Tibial nerve (tissue), 4 donors: ENCODE measurements at regions not wholly inside any gene's neighbourhood (a gene's known extent, or its start where the extent isn't known, plus 50 kb on each side); places are given as distances from the start of the nearest gene placed in this dataset.

Experiments used
- DNase-seq, 2 donors: peaks; one replicate each; pipeline ENCODE4 v3.0.0-alpha.2; 2019; ENCODE audit warnings: low spot score in 2 of 2
- H3K27ac ChIP-seq, 4 donors: fragments of 200-600 bp; sonication (generic) in 3 of 4; one replicate each; pipeline ENCODE4 v1.5.1; 2017 to 2019; ENCODE audit warnings: mild to moderate bottlenecking in 1 of 4
- H3K27me3 ChIP-seq, 2 donors: fragments of 200-600 bp; sonication (generic) in 1 of 2; one replicate each; pipeline versions ENCODE4 v1.5.1 to v1.6.0; 2017 to 2019
- H3K36me3 ChIP-seq, 3 donors: fragments of 200-600 bp; sonication (generic); one replicate each; pipeline ENCODE4 v1.5.1; 2018 to 2019
- H3K4me1 ChIP-seq, 4 donors: fragments of 200-600 bp; sonication (generic) in 3 of 4; one replicate each; pipeline ENCODE4 v1.5.1; 2017 to 2019
- H3K4me3 ChIP-seq, 4 donors: fragments of 200-600 bp; sonication (generic) in 3 of 4; one replicate each; pipeline ENCODE4 v1.5.1; 2017 to 2019; ENCODE audit warnings: mild to moderate bottlenecking in 1 of 4, moderate library complexity in 1 of 4
- H3K9me3 ChIP-seq, 4 donors: fragments of 200-600 bp; sonication (generic) in 3 of 4; one replicate each; pipeline ENCODE4 v1.5.1; 2017 to 2019
- CTCF ChIP-seq, 5 experiments: fragments of 200-600 bp in 3 of 5; fragments of 450-650 bp in 2 of 5; sonication (generic) in 3 of 5; IDR thresholded peaks; one replicate each; pipeline ENCODE4 v1.5.1; 2016 to 2019; ENCODE audit warnings: antibody characterized with exemption in 5 of 5, mild to moderate bottlenecking in 3 of 5, moderate library complexity in 2 of 5
- EP300 ChIP-seq, 2 donors: sonication (generic); formaldehyde crosslinking; IDR thresholded peaks; one replicate each; pipeline ENCODE4 v1.6.1; 2017; ENCODE audit warnings: antibody characterized with exemption in 2 of 2, mild to moderate bottlenecking in 1 of 2
- POLR2A ChIP-seq, 2 donors: fragments of 450-650 bp; IDR thresholded peaks; one replicate each; pipeline ENCODE4 v1.6.1; 2017; ENCODE audit warnings: antibody characterized with exemption in 2 of 2, mild to moderate bottlenecking in 2 of 2, moderate library complexity in 2 of 2
- WGBS, 2 donors: methylation state at CpG; one replicate each; pipeline ENCODE4 v1.1.5; 2018; 5-methylcytosine and 5-hydroxymethylcytosine counted together

- Histone ChIP-seq H3K36me3 (no peaks in the 10 kb centered on the region), H3K27ac (no peak overlapping the region), H3K27me3 (no peaks in the 10 kb centered on the region), H3K4me3 (no peak overlapping the region), H3K9me3 (no peaks in the 10 kb centered on the region), H3K4me1 (no peaks in the 10 kb centered on the region)
- DNase-seq = no peak
- TF ChIP-seq EP300 (IDR thresholded peaks at IDR 0.05) = no peak
- no peak for TF ChIP-seq CTCF (IDR thresholded peaks at IDR 0.05)
- TF ChIP-seq POLR2A (IDR thresholded peaks at IDR 0.05) = no peak
- WGBS, 2 donors = 87 to 100% methylated on average over 3 of the region's 3 CpGs
Observed at GRCh38 chr3:163671201-163671600, 1407.1 kb downstream of the SI start.

- WGBS, 2 donors = 93 to 96% methylated on average over 2 of the region's 2 CpGs
- no peaks in the 10 kb centered on the region for H3K4me1 ChIP-seq
- no peaks in the 10 kb centered on the region for H3K27me3 ChIP-seq
- H3K36me3 ChIP-seq = no peaks in the 10 kb centered on the region
- H3K9me3 ChIP-seq = no peaks in the 10 kb centered on the region
- H3K27ac ChIP-seq = no peak overlapping the region
- no peak for DNase-seq
- H3K4me3 ChIP-seq = no peak overlapping the region
- no peak for TF ChIP-seq CTCF (IDR thresholded peaks at IDR 0.05)
- TF ChIP-seq POLR2A (IDR thresholded peaks at IDR 0.05) = no peak
Observed at GRCh38 chr3:163664466-163664865, 1413.8 kb downstream of the SI start.

GRCh38 chr3:163657088-163657487, 1421.2 kb downstream of the SI start:
- TF ChIP-seq EP300 (IDR thresholded peaks at IDR 0.05) = no peak
- Histone ChIP-seq H3K4me1 (no peaks in the 10 kb centered on the region), H3K27me3 (no peaks in the 10 kb centered on the region), H3K27ac (no peak overlapping the region), H3K9me3 (no peaks in the 10 kb centered on the region), H3K4me3 (no peak overlapping the region), H3K36me3 (no peaks in the 10 kb centered on the region)
- 90 to 96% methylated on average over 2 of the region's 2 CpGs for WGBS, 2 donors
- no peak for DNase-seq

- no peak overlapping the region for H3K4me3 ChIP-seq
- no peaks in the 10 kb centered on the region for H3K9me3 ChIP-seq
- DNase-seq = no peak
- no peak overlapping the region for H3K27ac ChIP-seq
- H3K4me1 ChIP-seq = no peaks in the 10 kb centered on the region
- TF ChIP-seq EP300 (IDR thresholded peaks at IDR 0.05) (no peak), CTCF (IDR thresholded peaks at IDR 0.05) (no peak), POLR2A (IDR thresholded peaks at IDR 0.05) (no peak)
- H3K36me3 ChIP-seq = no peaks in the 10 kb centered on the region
- no peaks in the 10 kb centered on the region for H3K27me3 ChIP-seq
- WGBS, 2 donors = 93 to 98% methylated on average over 10 to 11 of the region's 11 CpGs
Observed at GRCh38 chr3:163655021-163655420, 1423.3 kb downstream of the SI start.

- no peak for DNase-seq
- 33 to 43% methylated on average over 3 of the region's 3 CpGs for WGBS, 2 donors
Observed at GRCh38 chr3:163644172-163644571, 1434.1 kb downstream of the SI start.

More at GRCh38 chr3:163644172-163644571, 1434.1 kb downstream of the SI start:
- no peak overlapping the region for H3K4me3 ChIP-seq
- H3K36me3 ChIP-seq = no peaks in the 10 kb centered on the region
- no peaks in the 10 kb centered on the region for H3K27me3 ChIP-seq
- TF ChIP-seq EP300 (IDR thresholded peaks at IDR 0.05) (no peak), POLR2A (IDR thresholded peaks at IDR 0.05) (no peak), CTCF (IDR thresholded peaks at IDR 0.05) (no peak)
- no peaks in the 10 kb centered on the region for H3K9me3 ChIP-seq
- no peaks in the 10 kb centered on the region for H3K4me1 ChIP-seq
- H3K27ac ChIP-seq = no peak overlapping the region
